GM19238 (cell line): ENCODE measurements at regions not wholly inside any gene's neighbourhood (a gene's known extent, or its start where the extent isn't known, plus 50 kb on each side); places are given as distances from the start of the nearest gene placed in this dataset.
"Not testable (repeated sequence)": the region's sequence is repeated elsewhere in the genome, so short reads cannot be mapped to it uniquely, and the experiment has no call there.

ENCODE experiments used
- DNase-seq: peaks from one replicate; pipeline ENCODE4 v3.0.0; 2011; ENCODE audit warnings: low spot score; ENCODE audit not compliant: insufficient read length

DNA sequence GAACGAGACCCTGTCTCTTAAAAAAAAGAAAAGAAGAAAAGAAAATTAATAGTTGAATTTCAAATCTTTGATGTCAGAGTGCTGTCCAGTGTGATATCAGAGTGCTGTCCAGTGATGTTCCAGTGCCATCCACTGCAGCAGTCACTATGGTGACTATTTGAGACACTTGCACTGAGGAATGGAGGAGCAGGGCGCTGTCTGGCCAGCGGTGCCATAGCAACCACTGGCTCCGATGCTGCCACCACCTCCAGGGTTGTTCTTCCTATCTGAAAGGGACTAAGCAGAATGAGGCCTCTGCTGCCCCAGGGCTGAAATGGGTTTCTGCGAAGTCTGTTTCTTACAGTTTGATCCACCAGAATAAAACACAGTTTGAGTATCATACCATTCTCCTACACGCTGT is 272.9 kb downstream of the NUAK1 start:
- no peak for DNase-seq

DNA sequence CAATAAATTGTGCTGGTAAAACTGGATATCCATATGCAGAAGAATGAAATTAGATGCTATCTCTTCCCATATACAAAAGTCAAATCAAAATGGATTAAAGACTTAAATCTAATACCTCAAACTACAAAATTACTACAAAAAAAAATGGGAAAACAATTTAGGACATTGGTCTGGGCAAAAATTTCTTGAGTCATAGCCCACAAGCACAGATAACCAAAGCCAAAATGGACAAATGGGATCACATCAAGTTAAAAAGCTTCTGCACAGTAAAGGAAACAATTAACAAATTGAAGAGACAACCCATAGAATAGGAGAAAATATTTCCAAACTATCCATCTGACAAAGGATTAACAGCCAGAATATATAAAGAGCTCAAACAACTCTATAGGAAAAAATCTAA is 264.6 kb downstream of the NUAK1 start:
- no peak for DNase-seq

DNA sequence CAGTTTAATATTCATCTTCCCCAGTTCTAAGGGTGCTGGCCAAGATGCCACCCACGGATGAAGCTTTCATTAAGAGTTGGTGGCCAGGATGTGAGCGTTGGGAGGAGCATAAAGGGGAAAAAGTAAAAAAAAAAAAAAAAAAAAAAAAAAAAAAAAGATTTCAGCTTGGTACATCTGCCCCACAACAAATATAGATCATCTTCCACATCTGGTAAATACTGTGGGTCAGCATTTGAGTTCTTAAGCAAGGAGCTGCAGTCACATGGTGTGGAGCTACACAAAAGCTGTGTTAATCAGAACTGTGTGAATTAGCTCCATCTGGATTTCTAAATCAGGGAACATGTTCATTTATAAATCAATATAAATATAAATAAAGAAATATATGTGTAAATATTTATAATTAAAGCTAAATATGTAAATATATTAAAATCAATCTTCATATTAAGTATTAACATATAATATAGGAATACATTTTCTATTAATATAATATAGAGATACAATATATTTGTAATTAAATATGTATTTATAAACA is 262.3 kb downstream of the NUAK1 start:
- no peak for DNase-seq

DNA sequence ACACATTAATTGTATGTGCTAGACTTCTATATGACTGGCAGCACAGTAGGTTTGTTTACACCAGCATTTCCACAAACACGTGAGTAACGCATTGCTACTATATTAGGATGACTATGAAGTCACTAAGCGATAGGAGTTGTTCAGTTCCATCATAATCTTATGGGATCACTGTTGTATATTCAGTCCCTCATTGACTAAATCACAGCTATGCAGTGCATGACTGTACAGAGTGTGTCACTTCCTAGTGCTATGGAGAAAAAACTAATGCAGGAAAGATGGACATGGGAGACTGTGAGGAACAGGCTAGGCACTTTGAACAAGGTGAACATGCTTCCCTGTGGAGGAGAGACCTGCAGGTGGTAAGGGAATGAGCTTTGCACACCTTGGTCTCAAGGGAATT is 259.8 kb downstream of the NUAK1 start:
- no peak for DNase-seq

DNA sequence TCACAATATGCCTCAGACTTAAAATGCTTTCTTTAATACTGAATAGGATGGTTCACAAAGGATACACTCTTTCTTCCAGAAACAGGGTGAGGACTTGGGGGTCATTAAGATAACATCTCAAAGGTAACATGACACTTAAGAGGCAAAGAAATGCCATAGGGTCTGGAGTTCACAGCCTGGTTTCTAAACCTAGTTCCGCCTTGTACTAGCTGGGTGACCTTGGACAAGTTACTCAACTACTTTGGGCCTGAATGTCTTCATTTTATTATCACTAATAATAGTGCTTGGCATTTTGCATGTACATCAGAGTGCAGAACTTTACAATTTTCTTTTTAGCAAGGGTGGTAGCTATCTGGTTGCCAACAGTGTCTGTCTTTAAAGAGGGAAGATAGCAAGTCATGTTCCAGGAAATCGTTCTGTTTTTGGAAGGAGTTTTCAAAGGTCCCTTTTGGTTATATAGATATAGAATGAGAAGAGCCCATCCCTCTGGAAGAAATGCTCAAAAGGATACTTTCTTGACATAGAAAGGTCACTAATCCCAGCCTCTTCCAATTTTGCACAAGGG is 257.8 kb downstream of the NUAK1 start:
- DNase-seq = no peak

DNA sequence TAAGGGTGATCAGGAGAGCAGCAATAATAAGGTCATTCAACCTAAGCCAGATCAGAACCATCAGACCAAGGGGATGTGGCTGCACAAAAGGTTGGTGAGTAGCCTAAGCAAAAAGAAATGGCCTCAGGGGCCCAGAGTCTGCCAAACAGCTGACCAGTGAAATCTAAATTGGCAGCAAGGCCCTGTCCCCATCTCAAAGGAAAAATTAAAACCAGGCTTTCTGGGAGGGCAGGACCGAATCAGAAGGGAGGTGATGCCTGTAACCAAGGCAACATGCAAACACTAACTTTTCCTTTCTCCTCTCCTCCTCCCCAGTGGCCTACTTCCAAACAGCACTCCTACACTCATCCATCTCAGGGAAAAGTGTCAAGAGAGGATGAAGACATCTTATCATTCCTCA is 256.4 kb downstream of the NUAK1 start:
- DNase-seq = no peak

DNA sequence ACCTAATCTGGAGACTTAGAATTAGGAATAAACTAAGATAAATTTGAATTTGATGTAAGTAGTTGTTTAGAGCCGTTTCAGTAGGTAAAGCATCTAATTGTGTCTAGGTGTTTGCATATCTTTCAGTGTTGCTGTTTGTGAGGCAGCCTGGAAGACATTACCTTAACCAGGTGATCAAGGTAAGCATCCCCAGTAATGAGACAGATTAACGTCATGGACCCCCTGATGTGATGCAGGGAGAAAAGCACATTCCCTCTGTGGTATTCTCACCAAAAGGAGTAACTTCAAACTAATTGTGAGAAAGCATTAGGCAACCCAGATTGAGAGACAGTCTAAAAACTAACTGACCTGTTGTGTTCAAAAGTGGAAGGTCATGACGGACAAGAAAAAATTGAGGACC is 251.6 kb downstream of the NUAK1 start:
- no peak for DNase-seq

DNA sequence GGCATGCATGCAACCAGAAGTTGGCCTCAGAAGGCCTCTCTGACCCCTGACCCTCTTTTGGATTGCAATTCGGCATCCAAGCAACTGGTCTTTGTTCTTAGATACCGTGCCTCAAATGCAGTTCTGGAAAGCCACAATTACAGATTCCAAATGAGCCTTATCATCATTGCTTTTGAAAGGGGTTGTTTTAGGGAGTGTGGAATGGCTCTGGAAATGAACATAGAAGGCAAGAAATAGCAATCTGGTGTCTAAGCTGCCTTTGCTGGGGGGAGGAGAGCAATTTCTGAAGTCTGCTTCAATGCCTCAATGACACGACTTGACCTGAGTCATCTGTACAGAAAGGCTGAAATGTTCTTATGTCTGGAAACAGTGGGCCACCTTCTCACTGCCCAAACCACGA is 250.1 kb downstream of the NUAK1 start:
- DNase-seq = no peak

DNA sequence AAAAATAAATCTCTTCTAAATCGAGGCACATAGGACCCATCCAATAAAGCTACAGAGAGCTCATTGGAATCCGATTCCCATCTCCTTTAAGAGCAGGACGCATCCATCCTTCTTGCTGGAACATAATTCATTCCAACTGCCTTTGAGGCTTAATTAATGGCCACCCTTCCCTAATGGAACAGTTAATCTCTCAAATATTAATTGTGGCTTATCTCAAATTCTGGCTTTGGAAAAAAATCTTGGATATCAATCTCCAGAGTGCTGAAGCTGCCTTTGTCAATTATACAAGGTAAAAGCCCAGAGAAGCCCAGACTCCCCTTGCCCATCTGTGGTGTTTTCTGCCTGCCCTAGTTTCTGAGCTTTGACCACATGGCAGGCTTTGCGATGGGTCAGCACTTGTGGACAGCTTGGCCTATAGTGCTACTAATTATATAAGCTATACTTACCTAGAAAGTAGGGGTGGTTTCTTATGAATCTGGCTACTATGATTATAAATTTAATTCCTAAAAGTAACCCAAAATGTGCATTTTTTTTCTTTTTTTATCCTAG is 246.3 kb downstream of the NUAK1 start:
- no peak for DNase-seq

DNA sequence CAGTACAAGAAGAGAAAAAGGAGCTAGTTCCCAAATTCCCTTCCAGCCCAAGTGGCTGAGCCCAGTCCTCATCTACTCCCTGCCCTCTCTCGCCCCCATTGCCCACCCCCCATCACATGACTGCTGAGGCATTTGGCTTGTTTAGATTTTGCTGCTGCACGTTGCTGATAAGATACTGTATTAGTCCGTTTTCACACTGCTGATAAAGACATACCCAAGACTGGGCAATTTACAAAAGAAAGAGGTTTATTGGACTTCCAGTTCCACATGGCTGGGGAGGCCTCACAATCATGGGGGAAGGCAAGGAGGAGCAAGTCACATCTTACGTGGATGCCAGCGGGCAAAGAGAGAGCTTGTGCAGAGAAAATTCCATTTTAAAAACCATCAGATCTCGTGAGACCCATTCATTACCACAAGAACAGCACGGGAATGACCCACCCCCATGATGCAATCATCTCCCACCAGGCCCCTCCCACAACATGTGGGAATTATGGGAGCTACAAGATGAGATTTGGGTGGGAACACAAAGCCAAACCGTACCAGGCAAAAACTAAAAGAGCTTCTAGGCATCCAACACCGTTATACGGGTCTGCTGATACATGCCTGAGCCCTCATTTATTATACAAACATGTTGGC is 243.4 kb downstream of the NUAK1 start:
- not testable (repeated sequence) for DNase-seq

DNA sequence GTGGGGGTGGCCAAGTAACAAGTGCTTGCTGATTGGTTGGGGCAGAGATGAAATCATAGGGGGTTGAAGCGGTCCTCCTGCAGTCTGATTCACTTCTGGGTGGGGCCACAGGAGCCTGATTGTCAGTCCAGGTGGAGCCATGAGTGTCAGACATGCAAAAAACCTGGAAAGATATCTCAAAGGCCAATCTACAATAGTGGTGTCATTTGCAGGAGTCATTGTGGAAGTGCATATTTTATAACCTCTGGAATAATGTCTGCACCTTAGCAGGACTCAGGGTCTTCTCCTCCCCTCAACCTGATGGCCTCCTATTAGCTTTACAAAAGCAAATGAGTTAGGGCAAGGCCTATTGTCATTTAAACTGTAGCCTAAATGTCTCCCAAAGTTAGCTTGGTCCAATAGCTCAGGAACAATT is 241.4 kb downstream of the NUAK1 start:
- no peak for DNase-seq

DNA sequence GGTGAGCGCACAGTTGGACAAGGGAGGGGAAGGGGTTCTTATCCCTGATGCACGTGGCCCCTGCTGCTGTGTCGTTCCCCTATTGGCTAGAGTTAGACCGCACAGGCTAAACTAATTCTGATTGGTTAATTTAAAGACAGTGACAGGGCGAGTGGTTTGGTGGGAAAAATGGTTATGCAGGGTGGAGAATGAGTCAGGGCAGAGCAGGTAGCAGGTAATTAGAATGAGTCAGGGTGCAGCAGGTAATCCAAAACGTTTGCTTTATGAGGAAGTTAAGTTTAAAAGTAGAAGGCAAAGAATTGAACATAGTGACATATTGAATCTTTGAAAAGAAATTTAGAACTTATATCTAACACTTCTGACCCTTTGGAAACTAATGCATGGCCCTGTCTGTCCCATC is 240.5 kb downstream of the NUAK1 start:
- DNase-seq = not testable (repeated sequence)

DNA sequence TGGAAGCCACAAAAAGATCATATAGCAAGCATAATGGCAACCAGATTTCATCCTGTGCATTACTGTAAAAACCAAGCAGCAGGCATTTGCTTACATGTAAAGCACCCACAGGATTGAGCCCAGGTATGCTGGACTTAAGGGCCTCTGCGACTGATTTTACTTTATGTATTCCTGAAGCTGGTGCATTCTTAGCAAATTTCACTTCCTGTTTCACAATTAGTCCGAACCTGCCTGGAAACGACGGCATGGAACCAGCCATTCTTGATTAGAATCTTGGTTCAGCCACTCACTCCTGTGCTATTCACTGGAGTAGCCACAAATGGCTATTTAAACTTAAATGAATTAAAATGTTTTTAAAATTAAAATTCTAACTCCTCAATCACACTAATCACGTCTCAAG is 239.2 kb downstream of the NUAK1 start:
- no peak for DNase-seq

DNA sequence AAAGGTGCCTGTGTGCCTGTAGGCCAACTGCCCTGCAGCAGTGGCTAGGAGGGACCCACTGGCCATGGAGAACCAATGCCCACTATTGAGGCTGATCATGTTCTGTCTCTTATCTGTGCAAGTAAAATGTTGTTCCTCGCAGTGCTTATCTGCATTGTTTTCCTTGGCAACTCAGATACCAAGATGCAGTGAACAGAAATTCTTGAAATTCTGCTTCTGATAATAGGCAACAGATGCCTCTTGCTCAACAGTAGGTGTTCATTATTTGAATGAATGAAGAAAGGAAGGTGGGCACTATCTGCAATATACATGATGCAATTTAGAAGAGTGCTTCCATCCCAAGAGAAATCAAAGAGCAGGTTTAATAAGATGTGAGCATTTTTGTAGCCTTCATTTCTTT is 232.2 kb downstream of the NUAK1 start:
- DNase-seq = no peak

DNA sequence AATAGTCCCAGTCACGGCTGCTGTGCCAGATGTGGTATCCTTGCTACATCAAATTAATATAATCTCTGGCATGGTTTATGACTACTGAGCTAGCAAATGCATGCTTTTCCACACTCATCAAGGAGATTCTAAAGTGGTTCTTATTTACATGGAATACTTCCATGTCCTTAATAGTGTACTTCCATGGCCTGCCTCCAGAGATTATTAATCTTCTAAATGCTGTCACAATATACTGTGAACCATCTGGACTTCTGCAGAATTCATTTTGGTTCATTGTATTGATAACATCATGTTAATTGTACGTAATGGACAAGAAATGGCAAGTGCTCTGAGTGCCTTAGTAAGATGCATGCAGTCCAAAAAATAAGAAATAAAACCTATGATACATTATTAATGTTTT is 230.8 kb downstream of the NUAK1 start:
- no peak for DNase-seq

DNA sequence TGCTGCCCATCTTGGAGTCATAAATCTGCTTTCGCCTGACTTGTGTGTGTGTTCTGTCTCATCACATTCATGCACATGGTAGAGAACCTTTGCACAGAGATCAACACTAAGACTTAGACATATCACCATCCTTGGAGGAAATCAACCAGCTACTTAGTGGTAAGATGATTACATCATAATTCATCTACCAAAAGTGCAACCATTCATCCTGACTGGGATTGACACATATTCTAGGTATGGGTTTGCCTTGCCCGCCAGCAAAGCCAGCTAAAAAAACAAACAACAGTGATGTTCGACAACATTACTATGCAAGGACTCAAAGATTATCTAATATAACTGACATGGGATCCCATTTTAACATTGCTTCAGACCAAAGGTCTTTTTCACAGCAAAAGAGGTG is 228.7 kb downstream of the NUAK1 start:
- DNase-seq = no peak

DNA sequence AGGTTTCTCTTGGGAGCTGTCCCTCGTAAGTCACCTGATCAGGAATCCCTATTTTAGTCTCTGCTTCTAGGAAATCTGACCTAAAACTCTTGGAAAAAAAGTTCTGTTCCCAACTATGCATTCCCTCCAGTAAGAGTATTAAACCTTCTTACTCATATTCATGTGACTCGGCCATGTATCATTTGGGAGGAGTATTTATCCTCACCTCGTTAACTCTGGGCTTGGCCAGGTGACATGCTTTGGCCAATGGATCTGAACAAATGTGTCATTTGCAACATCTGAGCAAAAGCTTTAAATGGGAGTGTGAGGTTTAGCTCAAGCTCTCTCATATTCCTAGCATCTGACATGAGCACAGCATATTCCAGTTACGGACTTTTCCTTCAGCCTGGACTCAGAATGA is 226.8 kb downstream of the NUAK1 start:
- DNase-seq = no peak

DNA sequence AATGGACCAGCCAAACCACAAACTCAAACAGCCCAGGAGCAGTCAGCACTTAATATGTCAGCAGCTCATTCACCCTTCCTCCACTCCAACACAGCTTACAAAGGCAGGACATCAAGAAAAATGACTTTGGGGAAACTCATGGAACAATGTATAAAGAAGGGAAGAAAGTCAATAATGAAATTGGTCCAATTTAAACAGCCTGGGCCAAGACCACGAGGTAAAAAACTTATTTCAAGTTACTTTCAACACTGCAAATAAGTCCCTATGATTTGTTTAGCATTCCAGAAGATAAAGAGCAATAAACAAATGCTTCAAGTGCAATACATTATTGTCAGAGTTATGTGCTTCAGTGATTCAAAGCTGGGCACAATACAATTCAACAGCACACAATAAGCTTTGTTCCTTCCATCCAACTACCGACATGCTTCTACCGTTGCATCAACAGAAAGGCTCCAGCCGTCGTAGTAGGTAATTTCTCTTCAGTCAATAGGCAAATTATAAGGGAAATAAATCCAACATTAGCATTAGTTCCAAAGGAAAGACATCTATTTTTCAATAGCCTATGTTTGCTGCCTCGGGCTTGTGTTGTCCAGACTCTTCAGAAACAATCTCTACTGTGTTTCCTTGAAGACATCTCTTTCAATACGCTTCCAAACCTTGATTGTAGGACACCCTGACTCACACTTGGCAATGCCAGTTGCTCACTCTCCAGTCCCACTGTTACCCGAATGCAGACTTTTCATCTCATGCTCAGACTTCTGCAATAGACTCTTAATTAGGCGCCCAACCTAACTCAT is 225.7 kb downstream of the NUAK1 start:
- no peak for DNase-seq

DNA sequence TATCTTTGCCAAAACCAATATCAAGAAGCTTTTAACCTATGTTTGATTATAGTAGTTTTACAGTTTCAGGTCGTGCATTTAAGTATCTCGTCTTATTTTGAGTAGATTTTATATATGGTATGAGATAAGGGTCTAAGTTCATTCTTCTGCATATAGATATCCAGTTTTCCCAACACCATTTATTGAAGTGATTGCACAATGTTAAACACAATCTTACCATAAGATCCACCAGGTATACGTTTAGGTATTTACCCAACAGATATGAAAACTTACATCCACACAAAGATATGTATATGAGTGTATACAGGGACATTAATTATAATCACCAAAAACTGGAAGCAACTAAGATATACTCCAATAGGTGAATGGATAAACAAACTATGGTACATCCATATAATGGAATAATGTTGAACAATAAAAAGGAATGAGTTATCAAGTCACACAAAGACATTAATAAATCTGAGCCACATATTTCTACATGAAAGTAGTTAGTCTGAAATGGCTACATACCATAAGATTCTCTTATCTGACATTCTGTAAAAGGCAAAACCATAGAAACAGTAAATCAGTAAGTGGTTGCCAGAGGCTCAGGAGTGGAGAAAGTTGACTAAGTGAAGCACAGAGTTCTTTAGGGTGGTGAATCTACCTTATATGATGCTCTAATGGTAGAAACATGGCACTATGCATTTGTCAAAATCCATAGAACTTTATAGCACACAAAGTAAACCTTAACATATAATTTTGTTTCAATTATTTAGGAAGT is 222.6 kb downstream of the NUAK1 start:
- no peak for DNase-seq

DNA sequence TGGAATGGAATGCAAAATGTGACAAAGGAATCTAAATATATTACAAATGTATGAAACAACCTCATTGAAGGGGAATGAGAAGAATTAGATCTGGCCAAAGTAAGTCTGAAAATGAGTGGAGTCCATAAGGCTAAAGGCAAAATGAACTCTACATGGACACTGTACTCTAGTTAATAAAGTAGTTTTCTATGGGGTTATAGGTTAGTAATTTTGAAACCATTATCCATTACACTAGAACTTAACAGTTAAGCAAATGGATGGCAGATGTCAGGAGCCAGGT is 222.1 kb downstream of the NUAK1 start:
- DNase-seq = no peak

DNA sequence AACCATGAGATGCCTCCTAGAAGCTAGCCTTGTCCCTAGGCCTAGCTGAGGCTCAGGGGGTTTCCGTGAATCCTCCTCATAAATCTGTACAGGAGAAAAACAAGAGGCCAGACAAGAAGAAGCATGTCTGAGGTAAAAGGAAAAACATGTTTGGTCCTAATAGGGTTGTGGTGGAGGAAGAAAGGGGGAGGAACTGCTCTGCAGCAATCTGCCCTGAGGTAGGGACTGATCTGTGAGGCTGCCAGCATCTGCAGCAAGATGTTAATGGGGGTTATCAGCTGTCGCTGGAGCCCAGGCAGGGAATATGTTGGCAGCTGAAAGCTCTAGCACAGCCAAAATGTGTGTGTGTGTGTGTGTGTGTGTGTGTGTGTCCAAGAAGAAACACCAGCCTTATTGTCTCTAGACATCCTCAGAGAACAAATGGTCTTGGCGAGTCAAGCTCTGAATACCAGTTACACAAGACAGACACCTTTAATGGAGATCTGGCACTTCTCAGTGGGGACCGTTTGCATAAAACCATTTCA is 218.5 kb downstream of the NUAK1 start:
- DNase-seq = no peak

DNA sequence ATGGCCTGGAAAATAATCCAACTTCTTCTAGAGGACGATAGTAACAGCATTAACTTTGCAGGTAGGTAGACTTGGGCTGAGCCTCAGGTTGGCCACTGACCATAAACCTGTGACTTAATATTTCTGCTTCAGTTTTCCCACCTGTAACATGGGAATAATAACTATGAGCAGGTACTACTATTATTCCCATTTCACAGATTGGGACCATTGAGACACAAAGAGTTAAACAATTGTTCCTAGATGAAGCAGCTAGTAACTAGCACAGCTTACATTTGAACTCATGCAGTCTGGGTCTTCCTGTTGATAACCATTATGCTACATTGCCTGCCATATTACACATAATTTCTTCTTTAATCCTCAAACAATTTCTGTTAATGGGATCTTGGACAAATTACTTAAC is 217.7 kb downstream of the NUAK1 start:
- no peak for DNase-seq
